Amniotic stem cell (primary cell): ENCODE measurements at regions not wholly inside any gene's neighbourhood (a gene's known extent, or its start where the extent isn't known, plus 50 kb on each side); places are given as distances from the start of the nearest gene placed in this dataset.
"Not testable (repeated sequence)": the region's sequence is repeated elsewhere in the genome, so short reads cannot be mapped to it uniquely, and the experiment has no call there.

Experiments
- DNase-seq: peaks from one replicate; lab custom pipeline; 2025; lab: John Stamatoyannopoulos, UW

DNA sequence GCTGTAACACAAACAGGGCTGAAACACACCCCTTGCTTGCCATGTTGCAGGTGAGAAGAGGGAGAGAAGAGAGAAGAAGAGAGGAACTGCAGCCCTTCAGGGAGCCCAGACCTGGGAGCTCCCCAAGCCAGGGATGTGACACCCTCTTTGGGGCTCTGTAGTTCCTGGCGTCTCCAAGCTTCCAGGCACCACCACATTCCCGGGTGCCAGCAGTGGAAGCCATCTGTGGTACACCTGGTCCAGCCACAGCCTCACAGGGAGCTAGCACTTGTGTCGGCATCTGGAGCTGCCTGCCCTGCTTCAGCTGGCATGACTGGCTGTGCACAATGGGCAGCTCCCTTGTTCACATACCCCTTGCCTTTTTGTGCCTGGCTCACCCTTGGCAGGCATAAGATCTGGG lies 182.1 kb downstream of the DEPDC1B start:
- no peak for DNase-seq

DNA sequence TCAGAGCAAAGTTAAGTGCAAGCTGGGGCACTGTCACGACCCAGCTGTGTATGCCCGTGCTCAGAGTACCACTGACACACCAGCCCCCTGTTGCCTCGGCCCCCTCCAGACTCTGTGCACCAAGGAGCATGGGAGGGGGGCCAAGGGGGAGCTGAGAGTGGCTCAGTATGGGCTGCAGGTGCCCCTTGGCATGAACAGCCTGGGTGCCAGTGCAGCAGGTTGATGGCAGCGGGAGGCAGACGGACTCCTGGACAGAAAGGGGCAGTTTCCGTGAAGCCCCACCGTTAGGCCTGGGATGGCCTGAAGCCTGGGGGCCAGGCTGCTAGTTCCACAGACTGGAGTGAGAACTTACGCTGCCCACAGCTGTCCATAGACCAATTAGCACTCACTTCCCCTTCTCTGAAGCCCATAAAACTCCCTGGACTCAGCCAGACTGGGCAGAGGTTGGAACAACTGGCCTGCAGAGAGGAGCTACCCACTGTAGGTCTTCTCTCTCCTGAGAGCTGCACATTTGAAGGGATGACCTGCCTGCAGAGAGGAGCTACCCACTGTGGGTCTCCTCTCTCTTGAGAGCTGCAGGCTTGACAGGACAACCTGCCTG lies 182.8 kb downstream of the DEPDC1B start:
- DNase-seq: no peak

GRCh38 chr5:60516688-60517087 lies 183.3 kb downstream of the DEPDC1B start:
- DNase-seq: no peak

GRCh38 chr5:60514152-60514551 lies 185.8 kb downstream of the DEPDC1B start:
- DNase-seq: no peak

- DNase-seq: no peak
These were observed 187.8 kb downstream of the DEPDC1B start for GRCh38 chr5:60512117-60512516.

- no peak for DNase-seq
These were observed 189.3 kb downstream of the DEPDC1B start for GRCh38 chr5:60510663-60511062.

GRCh38 chr5:60510049-60510448 lies 189.9 kb downstream of the DEPDC1B start:
- DNase-seq: no peak

DNA sequence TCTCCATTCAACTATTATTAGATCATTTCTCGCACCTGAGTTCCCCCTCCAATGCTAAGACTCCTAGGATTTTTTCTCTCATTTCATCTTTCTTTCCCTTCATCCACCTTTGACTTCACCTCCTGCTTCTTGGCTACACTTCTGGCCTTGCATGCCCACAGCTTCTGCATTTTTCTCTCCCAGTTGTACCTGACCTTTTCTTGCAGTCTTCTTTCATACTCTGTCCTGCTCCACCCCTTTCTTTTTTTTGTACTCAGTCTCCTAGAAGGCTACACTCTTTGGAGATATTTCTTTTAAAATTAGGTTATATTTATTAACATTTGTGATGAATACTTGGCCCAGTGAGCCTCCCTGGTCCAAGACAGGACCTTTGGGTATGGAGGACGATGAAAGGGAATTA lies 190.4 kb downstream of the DEPDC1B start:
- no peak for DNase-seq

DNA sequence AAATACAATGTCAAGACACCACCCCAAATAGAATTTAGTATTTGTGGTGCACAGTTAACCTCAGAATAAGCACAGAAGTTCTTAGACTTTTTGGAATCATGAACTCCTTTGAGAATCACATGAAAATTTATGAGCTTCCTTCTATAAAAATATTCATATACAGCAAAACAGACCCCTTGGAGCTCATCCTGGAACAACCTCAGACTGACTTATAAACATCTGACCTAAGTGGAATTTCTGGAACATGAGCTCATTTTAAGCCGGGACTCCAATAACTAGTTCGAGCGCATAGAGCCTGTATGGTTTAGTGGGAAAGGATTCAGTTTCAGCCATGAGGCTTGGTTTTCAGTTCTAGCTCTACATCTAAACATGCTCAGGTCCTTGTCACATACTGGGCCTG lies 192.3 kb downstream of the DEPDC1B start:
- DNase-seq: no peak

DNA sequence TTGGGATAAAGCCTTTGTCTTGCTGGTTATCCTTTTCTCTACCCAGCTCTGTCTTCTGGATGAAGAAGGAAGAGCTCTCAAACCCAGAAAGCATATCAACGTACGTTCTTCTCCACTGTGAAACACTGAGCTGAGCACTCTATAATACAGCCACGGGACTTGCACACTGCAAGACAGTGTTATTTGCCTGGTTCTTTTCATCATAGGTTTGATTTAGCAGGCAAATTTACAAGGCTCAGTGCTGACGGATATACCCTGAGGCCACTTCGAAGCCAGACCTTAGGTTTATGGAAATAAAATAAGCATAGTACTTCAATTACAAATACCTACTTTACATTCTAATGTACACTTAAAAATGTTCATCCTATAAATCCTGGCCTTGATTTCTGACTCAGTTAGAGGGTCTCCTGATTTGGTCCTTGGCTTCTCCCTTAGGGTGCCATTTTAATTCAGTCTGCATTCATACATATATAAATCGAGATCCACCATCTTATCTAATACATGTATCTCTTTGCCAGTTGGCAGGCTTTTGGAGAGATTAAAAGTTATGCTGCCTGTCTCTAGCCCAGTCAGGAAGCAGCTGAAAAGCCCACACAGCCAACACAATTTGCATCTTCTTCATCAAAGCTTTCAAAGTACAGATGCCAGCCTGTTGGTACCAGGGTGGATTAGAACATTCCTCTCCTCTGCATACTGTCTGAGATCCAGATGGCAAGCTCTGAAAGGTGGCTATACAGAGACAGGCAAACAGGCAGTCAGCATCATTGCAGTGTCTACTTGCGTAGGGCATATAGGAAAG lies 194.4 kb downstream of the DEPDC1B start:
- DNase-seq: no peak

DNA sequence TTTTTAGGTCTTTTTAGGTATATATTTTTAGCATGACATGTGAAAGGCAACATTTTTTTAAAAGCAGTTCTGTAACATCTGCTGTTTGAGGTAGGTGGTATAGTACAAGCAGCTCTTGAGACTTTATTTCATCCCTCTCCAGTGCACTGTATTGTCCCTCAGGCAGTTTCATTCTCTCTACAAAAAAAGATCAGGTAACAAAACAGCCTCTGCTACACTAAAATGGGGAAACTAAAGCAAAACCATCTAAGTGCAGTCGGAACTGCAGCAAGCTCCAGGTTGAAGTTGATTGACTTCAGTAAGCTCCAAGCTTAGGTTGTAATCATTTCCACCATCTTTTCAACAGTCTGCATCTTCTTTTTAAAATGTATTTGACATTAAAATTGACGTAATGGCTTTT lies 195.6 kb downstream of the DEPDC1B start:
- DNase-seq: no peak

DNA sequence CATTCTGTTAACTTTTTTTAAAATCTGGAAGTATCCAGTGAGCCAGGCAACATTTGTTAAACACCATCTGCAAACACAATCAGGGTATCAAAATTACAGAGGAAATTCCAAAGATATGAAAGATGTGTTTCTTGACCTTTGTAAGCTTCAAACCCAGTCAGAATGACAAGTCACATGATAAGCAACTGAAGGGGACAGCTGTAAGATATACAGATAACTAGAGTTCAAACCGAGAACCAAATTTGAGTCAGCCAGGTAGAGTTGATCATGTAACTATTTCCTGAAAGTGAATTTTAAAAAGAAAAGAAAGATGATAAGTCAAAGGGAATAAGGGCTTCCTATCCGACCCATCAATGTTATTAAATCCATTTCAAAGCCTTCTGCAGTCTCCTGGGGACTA lies 196.2 kb downstream of the DEPDC1B start:
- DNase-seq: no peak

DNA sequence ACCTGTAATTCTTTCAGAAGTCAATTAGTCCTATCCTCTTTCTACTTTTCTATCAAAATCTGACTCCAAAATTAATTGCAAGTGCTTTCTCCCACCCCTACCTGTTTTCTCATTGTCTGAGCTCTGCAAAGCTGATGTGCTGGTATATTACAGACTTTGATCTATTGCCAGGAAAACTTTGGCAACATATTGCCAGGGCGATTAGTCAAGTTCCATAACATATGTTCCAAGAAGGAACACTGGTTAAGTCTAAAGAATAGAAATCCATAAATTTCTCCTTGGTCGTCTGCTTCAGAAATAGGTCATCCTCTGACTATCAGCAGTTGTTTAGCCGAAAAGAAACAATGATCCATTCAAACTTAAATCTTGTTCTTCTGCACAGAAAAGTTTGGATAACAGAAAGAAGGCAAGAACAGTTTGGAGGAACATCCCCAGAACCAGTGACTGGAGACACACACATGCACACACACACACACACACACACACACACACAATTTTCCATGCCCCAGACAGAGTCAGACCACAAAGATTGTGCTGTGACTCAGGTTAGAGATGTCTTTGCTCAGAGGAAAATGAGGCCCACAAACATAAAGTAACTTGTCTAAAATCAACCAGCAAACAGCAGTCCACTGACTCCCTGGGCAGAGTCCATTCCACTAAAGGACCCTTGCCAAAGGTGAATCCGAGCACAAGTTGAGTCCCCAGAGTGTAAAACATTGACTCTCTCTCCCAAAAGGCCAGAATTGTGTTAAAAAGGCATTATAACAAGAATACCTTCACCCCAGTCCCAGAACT lies 202.1 kb downstream of the DEPDC1B start:
- DNase-seq: no peak

DNA sequence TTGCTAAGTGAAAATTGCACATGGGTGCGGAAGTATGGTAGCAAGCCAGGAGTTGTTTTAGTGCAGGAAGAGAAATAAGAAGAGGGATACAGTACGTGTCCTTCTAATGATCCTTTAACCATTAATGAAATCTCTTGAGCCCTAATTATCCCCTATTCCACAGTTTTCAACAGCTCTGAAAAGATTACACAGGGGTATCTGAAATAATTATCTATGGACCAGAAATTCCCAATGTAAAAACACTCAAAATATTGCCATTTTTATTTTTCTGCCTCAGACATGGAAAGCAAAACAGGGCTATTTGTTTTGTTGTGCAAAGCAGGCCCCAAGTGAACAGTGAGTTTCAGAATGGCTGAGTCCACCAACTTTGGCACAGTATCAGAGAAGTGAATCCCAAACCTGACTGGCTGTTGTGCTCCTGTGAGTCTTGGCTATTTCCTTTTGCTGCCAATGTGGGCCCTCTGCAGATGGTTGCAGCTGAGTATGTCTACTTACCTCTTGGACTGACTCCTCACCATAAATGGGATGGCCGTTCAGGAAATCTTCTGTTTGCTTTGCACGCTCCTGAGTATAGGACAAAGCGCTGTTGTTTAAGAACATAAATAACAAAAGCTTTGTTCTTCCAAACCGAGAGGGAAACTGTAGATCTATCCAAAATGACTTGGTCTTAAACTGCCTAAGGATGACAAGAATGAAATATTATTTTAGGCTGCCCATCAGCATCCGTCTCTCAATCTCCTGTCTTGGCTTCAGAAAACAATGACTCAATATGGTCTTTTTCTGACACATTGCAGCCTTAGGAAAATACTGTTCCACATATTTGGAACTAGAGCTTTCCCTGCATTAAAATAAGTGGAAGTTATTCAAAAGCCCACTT lies 204.1 kb downstream of the DEPDC1B start:
- no peak for DNase-seq

DNA sequence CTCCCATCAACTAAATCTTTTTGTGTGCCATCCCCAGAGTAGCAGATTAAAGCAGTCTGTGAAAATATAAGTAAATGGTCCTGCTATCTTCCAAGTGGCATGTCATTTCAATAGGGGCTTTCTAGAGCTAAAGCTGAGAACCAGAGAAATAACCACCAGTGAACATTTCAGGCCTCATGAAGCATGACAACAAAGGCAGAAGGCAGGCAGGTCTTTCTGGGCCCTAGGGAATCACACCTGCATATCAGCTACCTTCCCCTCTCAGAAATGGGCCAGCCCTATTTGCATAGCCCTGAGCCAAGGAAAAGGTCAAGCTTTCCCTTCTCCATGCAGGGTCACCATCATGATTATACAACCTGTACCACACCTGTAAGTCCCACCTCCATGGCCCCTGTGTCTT lies 205.3 kb downstream of the DEPDC1B start:
- no peak for DNase-seq

DNA sequence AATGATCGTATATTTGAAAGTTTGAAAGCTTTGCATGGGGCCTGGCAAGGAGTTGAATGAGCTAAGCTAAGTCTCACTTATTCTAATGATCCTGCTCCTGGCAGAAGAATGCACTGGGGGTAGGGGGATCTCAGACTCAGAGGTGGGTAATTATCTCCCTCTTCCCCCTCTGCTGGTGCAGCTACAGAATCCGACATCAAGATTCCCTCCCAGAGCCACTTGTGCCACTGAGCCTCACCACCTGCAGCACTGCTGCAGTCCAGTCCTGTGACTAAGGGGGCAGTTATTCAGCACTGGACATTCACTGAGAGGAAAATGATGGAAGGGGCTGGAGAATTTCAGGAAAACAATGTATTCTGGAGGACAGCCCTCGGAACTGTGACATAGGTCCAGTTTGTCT lies 205.8 kb downstream of the DEPDC1B start:
- DNase-seq: no peak

GRCh38 chr5:60493372-60493771 lies 206.6 kb downstream of the DEPDC1B start:
- no peak for DNase-seq

GRCh38 chr5:60492958-60493357 lies 207.0 kb downstream of the DEPDC1B start:
- DNase-seq: no peak

DNA sequence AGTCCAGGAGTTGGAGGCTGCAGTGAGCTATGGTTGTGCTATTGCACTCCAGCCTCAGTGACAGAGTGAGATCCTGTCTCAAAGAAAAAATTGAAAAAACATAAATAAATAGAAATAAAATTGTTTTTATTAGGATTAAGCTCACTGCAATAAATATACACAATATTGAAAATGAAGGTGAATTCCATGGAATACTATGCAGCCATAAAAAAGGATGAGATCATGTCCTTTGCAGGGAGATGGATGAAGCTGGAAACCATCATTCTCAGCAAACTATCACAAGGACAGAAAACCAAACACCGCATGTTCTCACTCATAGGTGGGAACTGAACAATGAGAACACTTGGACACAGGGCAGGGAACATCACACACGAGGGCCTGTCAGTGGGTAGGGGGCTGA lies 207.6 kb downstream of the DEPDC1B start:
- DNase-seq: not testable (repeated sequence)

GRCh38 chr5:60490597-60491166 lies 209.3 kb downstream of the DEPDC1B start:
- no peak for DNase-seq

DNA sequence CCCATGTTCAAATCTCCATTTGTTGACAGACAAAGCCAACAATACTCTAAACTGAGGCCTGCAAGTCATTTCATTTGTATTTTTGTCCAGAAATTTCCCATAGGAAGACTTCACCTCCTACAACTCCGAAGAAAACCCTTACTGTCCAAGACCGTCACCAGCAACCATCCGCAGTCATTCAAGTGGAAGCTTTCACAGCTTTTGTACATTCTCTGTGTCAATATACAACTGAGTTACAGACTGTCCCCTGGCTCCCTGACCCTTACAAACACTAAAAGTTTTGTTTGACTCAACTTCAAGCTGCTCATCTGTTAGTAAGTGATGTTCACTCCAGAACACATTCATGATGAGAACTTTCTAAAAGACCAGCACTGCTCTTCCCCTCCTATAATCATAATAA lies 210.1 kb downstream of the DEPDC1B start:
- DNase-seq: no peak

DNA sequence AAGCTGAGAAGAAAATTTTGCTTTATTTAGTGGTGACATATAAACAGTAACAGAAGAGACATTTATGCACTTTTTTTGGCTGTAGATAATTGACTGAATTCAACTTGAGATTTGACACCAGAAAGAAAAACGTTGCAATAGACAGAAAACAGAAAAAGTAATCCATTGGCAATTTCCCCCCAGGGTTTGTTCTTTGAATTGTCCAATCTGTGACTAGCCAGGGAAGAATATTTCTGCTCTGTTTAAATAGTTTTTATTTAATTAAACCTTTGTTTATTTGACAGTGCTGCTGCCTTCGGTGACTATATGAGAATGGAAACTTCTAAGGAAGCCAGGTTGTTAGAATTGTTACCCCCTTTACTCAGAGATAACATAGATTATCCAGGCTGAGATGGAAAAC lies 210.6 kb downstream of the DEPDC1B start:
- DNase-seq: no peak
